HS-5 (cell line): ENCODE measurements at regions not wholly inside any gene's neighbourhood (a gene's known extent, or its start where the extent isn't known, plus 50 kb on each side); places are given as distances from the start of the nearest gene placed in this dataset.
"Not testable (repeated sequence)": the region's sequence is repeated elsewhere in the genome, so short reads cannot be mapped to it uniquely, and the experiment has no call there.

Experiments
- DNase-seq: peaks from one replicate; pipeline ENCODE4 v3.0.0-alpha.2; 2012; ENCODE audit warnings: low read depth

DNA sequence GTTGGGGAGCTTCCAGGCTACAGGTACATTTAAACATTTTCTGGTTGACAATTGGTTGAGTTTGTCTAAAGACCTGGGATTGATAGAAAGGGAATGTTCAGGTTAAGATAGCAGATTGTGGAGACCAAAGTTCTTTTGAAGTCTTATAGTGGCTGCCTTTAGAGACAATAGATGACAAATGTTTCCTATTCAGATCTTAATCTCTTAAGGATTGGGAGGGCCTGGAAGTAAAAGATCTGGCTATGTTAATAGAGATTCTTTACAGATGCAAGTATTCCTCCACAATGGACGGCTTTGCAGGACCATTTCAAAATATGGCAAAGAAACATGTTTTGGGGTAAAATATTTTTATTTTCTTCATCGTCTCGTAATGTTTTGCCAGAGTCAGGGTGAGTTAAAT, 128.7 kb upstream of the TSC22D1 start:
- not testable (repeated sequence) for DNase-seq

DNA sequence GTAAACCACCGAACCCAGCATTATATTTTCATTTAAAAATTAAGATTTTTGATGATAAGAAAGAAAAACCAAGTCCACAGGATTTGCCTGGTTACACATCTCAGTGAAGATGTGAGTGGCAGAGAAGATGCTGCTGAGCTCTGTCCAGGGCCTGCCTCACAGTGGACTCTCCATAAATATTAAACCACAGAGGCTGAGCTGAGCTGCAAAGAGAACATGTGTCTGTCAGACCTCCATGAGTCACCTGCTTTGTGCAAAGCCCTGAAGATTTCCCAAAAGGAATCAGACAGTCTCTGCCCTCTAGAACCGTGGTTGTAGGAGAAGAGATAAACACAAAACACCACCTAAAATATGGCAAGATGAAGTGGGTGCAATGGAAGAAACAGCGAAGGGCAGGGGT, 127.2 kb upstream of the TSC22D1 start:
- DNase-seq, result no peak

DNA sequence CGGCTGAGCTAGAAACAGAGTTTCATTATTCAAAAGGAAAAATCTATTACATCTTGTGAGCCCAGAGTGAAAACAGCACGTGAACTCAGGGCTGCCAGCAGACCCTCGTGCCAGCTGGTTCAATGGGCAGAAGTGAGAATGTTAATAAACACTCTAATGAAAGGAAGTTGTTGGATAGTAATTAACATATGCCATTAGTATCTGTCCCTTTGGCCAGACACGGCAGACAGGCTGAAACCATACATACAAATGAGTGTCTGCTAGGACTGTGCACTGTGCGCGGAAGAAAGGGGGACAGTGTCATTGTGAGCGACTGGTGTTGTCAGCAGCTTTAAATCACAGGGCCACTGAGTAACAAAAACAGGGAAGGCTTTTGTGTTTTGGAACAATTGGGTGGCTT, 121.9 kb upstream of the TSC22D1 start:
- no peak for DNase-seq

DNA sequence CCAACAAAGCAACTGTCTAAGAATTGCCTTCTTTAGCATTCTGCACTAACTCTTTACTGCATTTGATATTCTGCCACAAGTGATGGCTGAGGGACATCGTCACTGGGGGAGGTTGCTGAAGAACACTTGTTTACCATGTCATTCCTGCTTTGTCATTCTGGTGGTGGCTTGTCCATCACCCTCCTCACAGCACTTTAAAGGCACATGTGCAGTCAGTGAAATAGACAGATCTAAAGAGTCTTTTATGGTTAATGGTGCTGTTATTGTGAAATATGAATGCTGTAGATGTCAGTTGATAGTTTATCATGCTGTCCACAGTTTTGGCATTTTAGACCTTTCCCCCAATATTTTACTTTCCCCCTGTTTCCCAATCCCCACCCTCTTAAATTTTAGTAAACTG, 120.9 kb upstream of the TSC22D1 start:
- no peak for DNase-seq

DNA sequence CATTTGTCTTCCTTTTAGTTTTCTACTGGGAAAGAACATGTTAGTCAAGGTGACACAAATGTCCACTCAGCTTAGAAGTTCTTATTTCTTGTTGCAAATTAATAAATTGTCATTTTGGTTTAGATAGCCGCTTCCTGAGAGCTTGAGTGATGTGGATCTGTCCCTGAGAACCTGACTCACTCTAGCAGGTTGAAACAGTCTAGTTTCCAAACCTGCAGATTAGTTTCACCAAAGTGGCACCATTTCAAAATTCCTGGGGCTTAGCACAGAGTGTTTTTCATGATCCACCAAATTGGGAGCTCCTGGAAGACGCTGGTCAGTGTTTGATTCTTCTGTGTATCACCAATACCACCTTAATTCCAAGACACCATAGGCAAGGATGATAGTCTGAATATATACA, 119.4 kb upstream of the TSC22D1 start:
- no peak for DNase-seq

DNA sequence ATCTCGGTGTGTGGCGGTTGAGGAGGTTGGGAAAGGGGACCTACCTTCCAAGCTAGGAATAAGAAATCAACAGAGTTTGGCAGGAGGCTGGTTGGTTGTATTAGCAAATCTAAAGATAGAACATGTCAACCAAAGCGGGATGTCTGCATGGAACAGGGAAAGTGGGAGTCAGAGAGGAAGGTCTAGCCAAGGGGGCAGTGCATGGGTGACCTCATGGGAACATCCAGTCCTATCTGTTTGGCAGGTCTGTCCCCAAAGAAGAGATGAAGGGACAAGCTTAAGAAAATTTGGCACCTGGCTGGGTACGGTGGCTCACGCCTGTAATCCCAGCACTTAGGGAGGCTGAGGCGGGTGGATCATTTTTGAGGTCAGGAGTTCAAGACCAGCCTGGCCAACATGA, 118.7 kb upstream of the TSC22D1 start:
- no peak for DNase-seq

DNA sequence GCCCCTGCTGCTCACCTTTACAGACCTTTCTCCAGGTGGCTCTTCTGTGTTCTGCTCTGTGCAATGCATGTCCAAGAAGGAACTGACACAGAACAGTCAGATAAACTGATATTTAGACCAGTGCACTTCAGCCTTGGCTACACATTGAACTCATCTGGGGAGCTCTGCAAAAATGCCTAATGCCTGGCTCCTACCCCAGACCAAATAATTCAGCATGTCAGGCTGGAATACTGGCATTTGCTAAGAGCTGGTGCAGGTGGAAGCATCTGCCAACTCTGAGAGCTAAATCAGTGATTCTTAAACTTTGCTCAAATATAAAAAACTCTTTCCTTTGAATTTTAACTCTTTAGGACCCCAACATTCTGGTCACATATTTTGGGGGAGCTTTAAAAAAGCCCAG, 118.2 kb upstream of the TSC22D1 start:
- DNase-seq, result no peak

DNA sequence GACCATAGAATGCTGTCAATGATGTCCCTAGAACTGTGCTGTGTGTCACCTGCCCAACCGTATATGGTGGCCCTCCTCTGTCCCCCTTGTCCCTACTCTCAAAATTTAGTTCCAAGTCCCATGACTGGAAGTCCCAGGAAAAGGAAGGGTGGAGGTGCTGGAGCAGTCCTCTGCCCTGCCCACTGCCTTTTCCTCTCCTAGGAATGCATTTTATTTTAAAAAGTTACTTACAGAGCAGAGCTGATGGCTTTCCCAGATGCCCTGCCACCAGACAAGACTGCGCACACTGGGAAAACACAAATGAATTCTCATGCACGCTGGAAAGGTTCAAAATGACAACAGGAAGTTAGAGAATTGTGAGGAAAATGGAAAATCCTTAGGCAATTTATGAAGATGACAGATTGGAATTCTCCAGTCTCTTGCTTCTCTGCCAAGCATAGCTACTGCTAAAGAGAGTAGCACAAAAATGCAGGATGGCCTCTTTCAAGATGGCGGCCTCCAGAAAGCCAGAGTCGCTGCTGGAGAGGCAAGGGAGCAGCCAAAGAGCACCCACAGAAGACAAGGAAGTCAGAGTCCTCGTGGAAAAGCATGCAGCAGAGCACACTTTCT, 117.1 kb upstream of the TSC22D1 start:
- DNase-seq, result no peak

DNA sequence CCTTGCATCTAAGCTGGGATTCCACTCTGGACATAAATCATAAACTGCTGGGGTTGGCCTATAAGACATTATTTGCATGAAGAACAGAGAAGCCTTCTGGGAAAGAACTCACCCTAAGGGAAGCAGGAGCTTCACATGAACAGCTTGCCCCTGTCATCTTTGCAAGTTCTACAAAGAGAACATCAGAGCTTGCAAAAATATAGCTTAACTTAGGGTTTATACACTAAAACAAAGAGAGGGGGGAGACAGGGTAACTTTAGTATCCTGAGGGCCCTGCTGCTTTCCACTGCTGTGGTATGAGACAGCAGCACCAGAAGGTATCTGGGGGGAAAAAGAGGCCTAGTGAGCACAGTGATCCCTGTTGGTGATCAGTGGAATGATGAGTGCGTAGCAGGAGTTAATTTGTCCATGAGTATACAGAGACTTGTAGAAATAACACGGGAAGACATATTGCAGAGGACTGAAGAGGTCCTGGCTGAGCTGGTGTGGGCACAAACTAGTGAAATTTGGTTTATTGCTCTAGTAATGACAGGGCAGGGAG, 116.1 kb upstream of the TSC22D1 start:
- no peak for DNase-seq

DNA sequence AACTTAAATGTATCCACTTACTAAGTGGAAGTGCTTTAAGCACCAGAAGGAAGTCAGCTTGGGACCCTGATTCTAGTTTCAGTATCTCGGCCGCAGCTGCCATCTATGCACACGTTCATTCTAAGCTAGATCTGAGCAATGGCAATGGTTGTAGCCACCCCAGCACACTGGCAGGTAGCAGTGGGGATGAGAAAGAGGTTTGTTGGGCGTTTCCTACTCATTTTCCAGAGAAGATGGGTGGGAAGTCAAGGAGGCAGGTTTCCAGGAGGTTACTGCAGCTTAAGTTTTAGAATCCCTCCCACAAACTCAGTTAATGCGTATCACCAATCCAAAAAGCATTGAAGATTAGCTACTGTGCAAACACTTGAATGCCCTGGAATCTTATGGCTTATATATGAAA, 114.2 kb upstream of the TSC22D1 start:
- no peak for DNase-seq

DNA sequence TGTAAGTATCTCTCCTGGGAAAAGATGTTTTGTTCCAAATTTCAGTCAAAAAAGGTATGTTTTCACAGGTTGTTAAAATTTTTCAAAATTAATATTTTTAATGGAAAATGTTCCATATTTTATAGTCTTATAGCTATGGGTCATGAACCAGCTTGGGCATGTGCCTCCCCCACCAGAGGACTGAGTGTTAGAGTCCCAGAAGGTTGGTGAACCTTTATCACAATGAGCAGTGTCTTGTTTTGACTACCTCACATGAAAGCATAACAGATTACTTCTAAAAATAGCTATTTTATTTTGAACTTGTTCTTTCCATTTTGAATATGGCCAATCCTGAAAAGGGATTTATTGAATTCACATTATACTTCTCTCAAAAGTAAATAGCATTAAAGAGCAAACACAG, 112.5 kb upstream of the TSC22D1 start:
- no peak for DNase-seq

DNA sequence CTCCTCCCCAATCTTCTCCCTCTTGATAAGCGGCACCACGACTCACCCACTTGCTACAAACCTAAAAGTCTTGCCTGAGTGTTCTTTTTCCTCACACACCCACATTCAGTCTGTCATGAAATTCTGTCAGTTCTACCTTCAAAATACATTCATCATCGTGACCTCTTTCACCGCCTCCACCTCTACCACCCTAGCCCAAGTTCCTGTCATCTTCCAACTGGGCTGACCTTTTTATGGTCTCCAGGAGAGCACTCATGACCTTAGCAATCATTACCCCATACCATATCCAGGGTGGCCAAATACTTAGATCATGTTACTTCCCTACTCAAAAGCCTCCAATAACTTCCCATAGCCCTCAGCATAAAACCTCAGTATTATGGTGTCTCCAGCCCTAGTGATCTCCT, 110.4 kb upstream of the TSC22D1 start:
- DNase-seq, result no peak

DNA sequence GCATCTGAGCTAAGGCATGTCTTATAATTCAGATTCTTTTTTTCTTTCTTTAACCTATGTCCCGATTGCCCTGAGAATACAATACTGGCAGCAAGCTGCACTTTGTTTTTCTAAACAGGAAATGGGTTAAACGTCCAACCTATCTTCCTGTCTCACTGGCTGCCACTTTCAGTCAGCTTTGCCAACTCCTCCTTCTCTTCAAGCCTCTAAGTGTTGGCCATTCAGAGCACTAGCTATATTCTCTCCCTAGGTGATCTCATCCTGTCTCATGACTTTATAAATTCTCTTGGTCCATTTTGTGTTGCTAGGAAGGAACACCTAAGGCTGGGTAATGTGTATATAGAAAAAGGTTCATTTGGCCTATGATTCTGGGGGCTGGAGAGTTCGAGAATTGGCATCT, 109.5 kb upstream of the TSC22D1 start:
- no peak for DNase-seq

DNA sequence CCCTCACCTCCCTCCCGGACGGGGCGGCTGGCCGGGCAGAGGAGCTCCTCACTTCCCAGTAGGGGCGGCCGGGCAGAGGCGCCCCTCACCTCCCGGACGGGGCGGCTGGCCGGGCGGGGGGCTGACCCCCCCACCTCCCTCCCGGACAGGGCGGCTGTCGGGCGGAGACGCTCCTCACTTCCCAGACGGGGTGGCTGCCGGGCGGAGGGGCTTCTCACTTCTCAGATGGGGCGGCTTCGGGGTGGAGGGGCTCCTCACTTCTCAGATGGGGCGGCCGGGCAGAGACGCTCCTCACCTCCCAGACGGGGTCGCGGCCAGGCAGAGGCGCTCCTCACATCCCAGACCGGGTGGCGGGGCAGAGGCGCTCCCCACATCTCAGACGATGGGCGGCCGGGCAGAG, 106.3 kb upstream of the TSC22D1 start:
- DNase-seq, result not testable (repeated sequence)

DNA sequence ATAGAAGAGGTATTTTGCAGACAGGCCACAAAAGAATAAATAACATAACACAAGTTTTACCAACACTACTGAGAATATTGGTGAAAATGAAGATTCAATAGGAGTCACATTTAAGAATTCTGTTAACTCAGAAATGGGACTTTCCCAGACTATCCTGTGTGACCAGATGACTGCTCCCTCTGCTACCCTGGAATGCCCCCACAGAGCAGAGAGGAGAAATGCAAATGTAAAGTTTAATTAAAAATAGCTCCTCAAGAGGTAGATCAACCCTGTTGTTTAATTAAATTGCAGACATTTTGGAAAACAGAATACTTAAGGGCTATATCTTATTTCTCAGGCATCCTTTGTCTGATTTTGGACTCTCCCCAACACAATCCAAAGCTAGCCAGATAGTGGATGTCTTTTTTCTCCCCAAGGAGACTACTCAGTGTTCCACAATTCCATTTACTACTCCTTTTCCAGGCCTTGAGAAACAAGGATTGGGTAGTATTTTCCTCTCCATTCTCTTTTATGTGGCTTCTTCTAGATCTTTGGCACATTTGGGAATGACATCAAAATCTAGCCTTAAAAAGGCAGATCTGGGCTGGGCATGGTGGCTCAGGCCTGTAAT, 104.7 kb upstream of the TSC22D1 start:
- no peak for DNase-seq

DNA sequence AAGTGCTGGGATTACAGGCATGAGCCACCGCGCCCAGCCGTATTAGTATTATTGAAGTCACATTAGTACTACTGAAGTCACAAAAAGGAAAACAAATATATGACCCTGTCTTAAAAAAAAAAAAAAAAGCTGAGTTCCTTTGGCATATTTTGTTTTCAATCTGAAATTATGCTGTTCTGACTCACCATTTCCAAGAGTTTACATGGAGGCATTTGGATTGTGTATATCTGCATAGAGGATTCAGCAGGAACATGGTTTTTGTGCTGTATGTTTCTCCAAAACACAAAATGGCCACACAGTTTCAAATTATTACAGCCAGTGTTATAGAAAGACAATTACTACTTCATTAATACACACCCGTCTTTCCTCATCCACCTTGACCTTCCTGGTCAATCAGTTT, 103.5 kb upstream of the TSC22D1 start:
- DNase-seq, result no peak

DNA sequence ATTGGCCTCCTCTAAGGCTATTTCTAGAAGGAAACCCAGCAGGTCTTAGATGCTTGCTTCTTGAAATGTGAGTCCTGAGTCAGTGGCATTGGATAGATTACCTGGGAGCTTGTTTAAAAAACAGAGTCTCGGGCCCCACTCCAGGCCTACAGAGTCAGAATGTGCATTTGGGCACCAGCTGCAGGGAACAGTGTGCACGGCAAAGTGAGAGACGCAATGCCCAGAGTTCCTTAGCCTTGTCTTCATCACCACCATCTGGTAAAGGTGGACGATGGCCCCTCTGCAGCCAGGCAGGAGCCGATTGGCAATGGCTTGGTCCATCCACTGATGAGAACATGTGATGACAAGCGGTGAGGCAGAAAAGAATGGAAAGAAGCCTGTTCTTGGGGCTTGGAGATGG, 102.1 kb upstream of the TSC22D1 start:
- no peak for DNase-seq

DNA sequence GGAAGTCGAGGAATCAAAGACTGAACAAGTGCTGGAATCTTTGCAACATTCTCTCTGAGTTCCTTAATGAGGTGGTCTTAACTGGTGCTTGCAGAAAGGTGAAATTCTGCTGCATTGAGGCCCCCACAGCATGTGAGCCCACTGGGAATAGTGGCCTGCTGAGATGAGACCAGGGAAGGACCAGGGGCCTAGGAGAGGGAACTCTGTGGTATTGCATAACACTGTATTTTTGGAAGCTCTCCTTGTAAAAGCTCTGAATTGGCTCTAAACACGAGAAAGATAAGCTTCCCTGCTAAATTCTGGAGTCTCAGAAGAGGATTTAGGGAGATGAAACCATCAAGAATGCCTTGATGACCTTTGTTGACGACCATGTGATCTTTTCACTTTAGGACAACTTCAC, 100.4 kb upstream of the TSC22D1 start:
- no peak for DNase-seq

DNA sequence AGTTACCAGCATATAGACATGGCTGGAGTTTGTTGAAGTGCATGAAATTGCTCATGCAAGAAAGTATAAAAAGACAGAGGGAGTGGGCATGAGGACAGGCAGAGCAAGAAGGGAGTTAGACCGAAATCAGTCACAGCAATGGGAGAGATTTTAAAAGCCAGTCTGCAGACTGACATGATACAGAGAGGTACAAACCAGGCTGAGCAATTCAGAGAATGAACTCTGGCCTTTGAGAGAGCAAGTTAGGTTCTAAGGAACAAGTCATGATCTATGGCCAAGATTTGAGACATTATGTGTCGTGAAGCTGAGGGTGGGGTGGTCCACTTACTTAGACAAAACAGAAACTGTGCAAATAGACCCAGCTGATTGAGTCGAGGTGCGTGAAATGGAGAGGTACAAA, 93.4 kb upstream of the TSC22D1 start:
- no peak for DNase-seq

DNA sequence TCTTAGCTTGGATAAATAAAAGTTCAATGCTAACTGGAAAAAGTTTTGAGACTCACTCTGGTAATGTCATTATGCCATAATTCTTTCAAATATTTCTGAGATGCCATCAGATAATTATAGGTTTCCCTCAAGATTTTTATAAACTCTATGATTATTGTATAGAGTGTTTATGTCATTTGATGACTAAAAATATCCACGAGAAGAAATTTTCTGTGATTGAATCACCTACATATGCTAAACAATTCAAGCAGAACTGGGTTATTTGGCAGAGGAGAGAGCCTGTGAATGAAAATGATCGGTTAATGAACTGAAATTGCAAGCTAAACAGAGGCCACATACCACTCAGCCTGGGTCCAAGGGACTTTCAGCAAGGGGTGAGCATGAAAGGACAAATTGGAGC, 92.6 kb upstream of the TSC22D1 start:
- no peak for DNase-seq

DNA sequence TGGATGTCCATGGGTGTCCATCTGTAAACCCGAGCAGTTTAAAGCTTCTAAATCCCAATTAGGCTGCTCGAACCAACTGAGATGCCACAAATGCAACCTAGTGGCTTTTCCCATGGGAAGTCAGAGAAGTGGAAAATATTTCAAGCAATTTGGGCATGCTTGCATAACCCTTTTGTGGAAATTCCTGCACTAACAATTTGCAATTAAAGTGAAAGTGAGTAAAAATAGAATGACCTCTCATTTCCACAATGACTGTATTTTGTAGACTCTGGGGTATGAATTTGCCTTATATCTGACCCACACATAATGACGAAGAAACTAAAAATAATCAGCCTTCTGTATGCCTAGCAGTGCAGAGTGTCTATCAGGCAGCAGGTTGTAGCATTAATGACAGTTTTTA, 91.8 kb upstream of the TSC22D1 start:
- no peak for DNase-seq

DNA sequence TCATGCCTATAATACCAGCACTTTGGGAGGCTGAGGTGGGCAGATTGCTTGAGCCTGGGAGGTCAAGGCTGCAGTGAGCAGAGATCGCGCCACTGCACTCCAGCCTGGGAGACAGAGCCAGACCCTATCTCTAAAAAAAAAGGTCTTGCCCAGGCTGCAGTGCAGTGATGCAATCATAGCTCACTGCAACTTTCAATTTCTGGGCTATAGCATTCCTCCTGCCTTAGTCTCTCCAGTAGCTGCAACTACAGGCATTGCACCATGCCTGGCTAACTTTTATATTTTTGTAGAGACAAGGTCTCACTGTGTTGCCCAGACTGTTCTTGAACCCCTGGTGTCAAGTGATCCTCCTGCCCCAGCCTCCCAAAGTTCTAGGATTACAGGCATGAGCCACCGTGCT, 90.4 kb upstream of the TSC22D1 start:
- DNase-seq, result not testable (repeated sequence)

DNA sequence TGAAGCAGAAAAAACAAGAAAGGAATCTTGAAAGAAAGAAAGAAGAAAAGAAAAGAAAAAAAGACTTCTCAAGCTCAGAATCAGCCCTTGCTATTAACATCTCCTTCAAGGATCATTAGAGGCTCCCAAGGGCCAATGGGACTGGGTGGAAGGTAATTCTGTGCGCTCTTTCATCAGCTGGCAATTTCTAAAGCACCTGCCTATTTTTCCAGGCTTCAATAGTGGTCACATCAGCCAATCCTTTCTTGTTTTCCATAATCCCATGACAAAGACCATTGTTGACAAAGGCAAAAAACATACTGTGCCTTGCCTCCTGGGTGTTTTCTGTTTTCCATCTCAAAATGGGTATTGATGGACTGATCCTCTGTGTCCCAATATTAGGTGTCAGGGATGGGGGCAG, 88.2 kb upstream of the TSC22D1 start:
- no peak for DNase-seq

DNA sequence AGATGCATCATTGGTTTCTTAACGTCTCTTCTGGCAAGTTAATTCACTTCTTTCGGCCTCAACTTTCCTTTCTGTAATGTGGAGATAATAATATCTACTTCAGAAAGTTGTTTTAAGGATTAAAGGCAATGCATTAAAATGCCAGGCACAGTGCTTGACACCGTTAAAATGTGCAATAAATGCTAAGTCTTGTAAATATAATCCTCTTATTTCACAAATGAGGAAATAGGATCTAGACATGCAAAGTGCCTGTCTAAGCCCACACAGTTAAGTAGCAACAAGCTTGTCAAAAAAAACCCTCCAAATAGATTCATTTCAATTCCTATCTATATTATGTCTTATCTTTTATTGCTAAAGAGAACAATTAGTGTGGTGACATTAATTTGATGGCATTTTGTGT, 86.4 kb upstream of the TSC22D1 start:
- no peak for DNase-seq
